ENCODE measurements at regions not wholly inside any gene's neighbourhood (a gene's known extent, or its start where the extent isn't known, plus 50 kb on each side); places are given as distances from the start of the nearest gene placed in this dataset.

DNA sequence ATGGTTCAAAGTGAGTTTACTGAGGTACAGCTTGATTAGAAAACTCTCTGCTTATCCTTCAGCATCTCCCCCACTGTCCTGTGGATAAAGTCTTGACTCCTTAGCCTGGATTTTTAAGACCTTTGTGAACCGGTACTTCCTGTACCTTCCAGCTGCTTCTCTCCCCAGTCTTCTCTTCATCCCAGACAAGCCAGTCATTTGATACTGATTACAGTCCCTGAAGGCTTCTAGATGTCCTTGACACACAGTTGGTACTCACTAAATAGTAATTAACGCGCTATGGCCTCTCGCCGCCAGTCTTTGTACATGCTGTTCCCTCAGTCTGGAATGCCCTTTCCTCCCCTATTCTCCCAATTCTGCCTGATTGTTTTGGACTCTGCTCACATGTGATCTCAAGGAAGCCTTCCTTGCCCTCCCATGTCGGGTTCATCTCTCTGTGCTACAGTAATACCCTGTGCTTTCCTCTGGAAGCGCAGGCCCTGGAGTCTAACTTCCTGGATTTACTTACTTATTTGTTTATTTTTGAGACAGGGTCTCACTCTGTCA is 50.6 kb upstream of the PTGR2 start:
- Mint-ChIP-seq H3K36me3 (no peaks in the 10 kb centered on the region), H3K4me3 (no peak overlapping the region), H3K27ac (no peak overlapping the region)

DNA sequence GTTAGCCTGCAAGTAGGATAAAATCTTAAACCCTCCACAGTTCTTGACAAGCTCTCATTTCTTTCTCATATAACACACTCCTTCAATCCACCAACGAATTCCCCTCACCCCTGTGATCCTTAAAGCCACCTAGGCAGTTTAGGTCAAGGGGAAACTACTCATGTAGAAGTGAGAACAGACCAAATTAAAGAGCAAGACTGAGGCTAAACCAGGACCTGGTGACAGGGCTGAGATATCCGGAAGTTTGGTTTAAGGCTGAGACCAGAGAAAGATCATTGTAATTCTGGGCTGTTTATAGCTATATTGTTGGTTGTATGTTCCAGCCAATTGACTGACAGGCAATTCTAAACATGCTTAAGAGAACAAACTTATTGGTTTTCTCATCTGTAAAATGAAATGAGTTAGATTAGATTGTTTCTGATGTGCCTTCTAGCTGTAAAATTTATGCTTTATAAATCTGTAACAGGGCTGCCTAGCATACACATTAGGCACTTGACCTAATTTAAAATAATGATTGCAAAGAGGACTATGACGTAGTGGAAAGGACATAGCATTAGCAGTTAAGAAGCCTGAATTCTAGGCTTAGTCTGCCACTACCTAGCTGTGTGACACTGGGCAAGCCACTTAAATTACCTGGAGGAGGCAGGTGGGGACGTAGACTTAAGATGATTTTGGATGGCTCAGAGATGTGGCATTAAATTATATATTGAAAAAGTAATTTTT is 53.9 kb upstream of the PTGR2 start:
- H3K4me3 Mint-ChIP-seq: no peak overlapping the region
- no peaks in the 10 kb centered on the region for H3K9me3 Mint-ChIP-seq (ENCODE audit: low read depth)
- no peaks in the 10 kb centered on the region for H3K4me1 Mint-ChIP-seq (ENCODE audit: low read depth)
- no peaks in the 10 kb centered on the region for H3K27me3 Mint-ChIP-seq
- H3K36me3 Mint-ChIP-seq: no peaks in the 10 kb centered on the region
- no peak overlapping the region for H3K27ac Mint-ChIP-seq

More for the DNA sequence above, 50.6 kb upstream of the PTGR2 start:
- no peaks in the 10 kb centered on the region for H3K4me1 Mint-ChIP-seq (ENCODE audit: low read depth)
- H3K9me3 Mint-ChIP-seq (ENCODE audit: low read depth): no peaks in the 10 kb centered on the region
- no peaks in the 10 kb centered on the region for H3K27me3 Mint-ChIP-seq

GRCh38 chr14:73796893-73797542 is 54.6 kb upstream of the PTGR2 start:
- H3K27ac Mint-ChIP-seq: no peak overlapping the region
- no peaks in the 10 kb centered on the region for H3K36me3 Mint-ChIP-seq
- no peak overlapping the region for H3K4me3 Mint-ChIP-seq
- H3K4me1 Mint-ChIP-seq (ENCODE audit: low read depth): no peaks in the 10 kb centered on the region
- H3K27me3 Mint-ChIP-seq: no peaks in the 10 kb centered on the region
- H3K9me3 Mint-ChIP-seq (ENCODE audit: low read depth): no peaks in the 10 kb centered on the region

DNA sequence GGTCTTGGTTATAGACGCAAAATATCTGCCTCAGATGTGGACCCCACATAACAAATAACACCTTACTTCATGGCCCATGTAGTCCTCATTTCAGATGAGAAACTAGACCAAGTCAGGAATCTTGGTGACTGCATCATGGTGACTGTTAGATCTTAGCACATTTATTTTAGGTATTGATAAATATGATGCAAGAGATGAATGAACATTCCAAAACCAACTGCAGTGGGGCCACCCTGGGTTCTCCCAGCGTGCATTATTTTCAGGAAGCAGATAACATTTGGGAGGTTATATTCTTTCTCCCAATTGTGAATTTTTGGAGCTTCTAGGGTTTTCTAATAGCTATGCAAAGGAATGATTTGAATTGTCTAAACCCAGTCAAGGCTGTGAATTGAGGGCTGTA is 55.2 kb upstream of the PTGR2 start:
- Mint-ChIP-seq H3K4me3 (no peak overlapping the region), H3K9me3 (ENCODE audit: low read depth) (no peaks in the 10 kb centered on the region), H3K36me3 (no peaks in the 10 kb centered on the region), H3K27ac (no peak overlapping the region), H3K4me1 (ENCODE audit: low read depth) (no peaks in the 10 kb centered on the region), H3K27me3 (no peaks in the 10 kb centered on the region)

- H3K27me3 Mint-ChIP-seq: no peaks in the 10 kb centered on the region
- H3K4me1 Mint-ChIP-seq (ENCODE audit: low read depth): no peaks in the 10 kb centered on the region
- no peaks in the 10 kb centered on the region for H3K9me3 Mint-ChIP-seq (ENCODE audit: low read depth)
- no peak overlapping the region for H3K27ac Mint-ChIP-seq
- no peak overlapping the region for H3K4me3 Mint-ChIP-seq
- H3K36me3 Mint-ChIP-seq: no peaks in the 10 kb centered on the region
Observed at GRCh38 chr14:73795974-73796373, 55.7 kb upstream of the PTGR2 start.

- no peak overlapping the region for H3K4me3 Mint-ChIP-seq
- no peaks in the 10 kb centered on the region for H3K27me3 Mint-ChIP-seq
- no peaks in the 10 kb centered on the region for H3K9me3 Mint-ChIP-seq (ENCODE audit: low read depth)
- no peak overlapping the region for H3K27ac Mint-ChIP-seq
- H3K36me3 Mint-ChIP-seq: no peaks in the 10 kb centered on the region
- no peaks in the 10 kb centered on the region for H3K4me1 Mint-ChIP-seq (ENCODE audit: low read depth)
Observed at GRCh38 chr14:73795466-73795865, 56.2 kb upstream of the PTGR2 start.

DNA sequence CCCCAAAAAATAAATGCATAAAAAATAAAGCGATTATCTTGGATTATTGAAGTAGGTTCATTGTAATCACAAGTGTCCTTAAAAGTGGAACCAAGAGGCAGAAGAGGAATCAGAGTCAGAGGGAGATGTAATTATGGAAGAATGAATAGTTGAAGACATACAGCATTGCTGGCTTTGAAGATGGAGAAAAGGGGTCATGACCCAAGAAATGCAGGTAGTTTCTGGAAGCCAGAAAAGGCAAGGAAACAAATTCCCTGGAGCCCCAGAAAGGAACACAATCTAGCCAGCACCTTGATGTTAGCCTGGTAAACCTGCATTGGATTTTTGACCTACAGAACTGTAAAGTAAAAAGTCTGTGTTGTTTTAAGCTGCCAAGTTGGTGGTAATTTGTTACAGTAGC is 57.5 kb upstream of the PTGR2 start:
- H3K4me1 Mint-ChIP-seq (ENCODE audit: low read depth): peaks cover 3% of the 10 kb centered on the region
- H3K27me3 Mint-ChIP-seq: no peaks in the 10 kb centered on the region
- no peaks in the 10 kb centered on the region for H3K9me3 Mint-ChIP-seq (ENCODE audit: low read depth)
- no peak overlapping the region for H3K27ac Mint-ChIP-seq
- H3K4me3 Mint-ChIP-seq: no peak overlapping the region
- no peaks in the 10 kb centered on the region for H3K36me3 Mint-ChIP-seq

GRCh38 chr14:73792481-73792880 is 59.1 kb upstream of the PTGR2 start:
- Mint-ChIP-seq H3K4me3 (no peak overlapping the region), H3K27ac (no peak overlapping the region)

GRCh38 chr14:73789989-73790581 is 61.5 kb upstream of the PTGR2 start:
- H3K4me3 Mint-ChIP-seq: no peak overlapping the region
- no peaks in the 10 kb centered on the region for H3K27me3 Mint-ChIP-seq
- peaks cover 33% of the 10 kb centered on the region for H3K4me1 Mint-ChIP-seq (ENCODE audit: low read depth)
- H3K27ac Mint-ChIP-seq: peak overlapping the region; percentile 46
- H3K36me3 Mint-ChIP-seq: no peaks in the 10 kb centered on the region
- H3K9me3 Mint-ChIP-seq (ENCODE audit: low read depth): no peaks in the 10 kb centered on the region

More at GRCh38 chr14:73792481-73792880, 59.1 kb upstream of the PTGR2 start:
- Mint-ChIP-seq H3K4me1 (ENCODE audit: low read depth) (peaks cover 20% of the 10 kb centered on the region), H3K27me3 (no peaks in the 10 kb centered on the region), H3K9me3 (ENCODE audit: low read depth) (no peaks in the 10 kb centered on the region), H3K36me3 (no peaks in the 10 kb centered on the region)

- Mint-ChIP-seq H3K36me3 (no peaks in the 10 kb centered on the region), H3K27ac (peak overlapping the region; percentile 98), H3K4me3 (peak overlapping the region; percentile 89), H3K4me1 (ENCODE audit: low read depth) (peaks cover 45% of the 10 kb centered on the region), H3K27me3 (no peaks in the 10 kb centered on the region), H3K9me3 (ENCODE audit: low read depth) (no peaks in the 10 kb centered on the region)
Observed at GRCh38 chr14:73788701-73789551, 62.7 kb upstream of the PTGR2 start.

GRCh38 chr14:73788317-73788598 is 63.4 kb upstream of the PTGR2 start:
- Mint-ChIP-seq H3K9me3 (ENCODE audit: low read depth) (no peaks in the 10 kb centered on the region), H3K27me3 (no peaks in the 10 kb centered on the region), H3K4me3 (peak overlapping the region; percentile 89), H3K27ac (peak overlapping the region; percentile 98), H3K4me1 (ENCODE audit: low read depth) (peaks cover 51% of the 10 kb centered on the region), H3K36me3 (no peaks in the 10 kb centered on the region)

DNA sequence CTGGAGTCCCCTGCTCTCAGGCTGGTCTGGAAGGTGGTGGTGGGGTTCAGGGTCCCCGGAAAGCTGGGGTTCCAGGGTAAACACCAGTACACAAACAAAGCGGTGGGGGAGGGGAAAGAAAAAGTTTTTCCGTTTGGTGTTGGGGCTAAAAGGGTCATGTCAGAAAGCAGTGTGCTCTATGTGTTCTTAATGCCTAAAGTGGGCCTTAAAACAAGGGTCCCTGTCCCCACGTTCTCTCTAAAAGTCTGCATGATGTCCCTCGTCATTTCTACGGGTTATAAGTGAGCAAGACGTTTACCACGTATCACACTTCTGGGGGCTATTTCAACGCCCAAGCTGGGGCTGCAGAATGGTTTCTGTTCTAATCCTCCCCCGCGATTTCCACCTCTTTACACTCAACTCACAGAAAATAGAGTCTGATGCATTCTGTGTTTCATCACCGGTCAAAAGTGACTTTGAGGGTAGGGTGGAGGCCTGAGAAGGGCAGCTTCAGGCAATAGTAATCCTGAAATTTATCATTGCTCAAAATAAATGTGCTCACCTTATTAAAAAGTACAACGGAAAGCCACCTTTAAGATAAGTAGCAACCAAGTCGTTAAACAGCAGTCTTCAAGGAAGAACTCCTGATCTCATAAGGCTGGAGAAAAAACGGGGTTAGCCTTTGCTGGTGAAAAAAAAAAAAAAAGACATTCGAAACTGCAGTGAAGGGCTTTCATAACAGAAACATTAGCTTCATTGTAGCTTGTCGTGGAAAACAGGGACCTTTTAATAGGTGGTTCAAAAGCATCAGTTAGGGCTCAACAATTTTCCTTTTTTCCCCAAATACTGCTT is 63.9 kb upstream of the PTGR2 start:
- H3K27me3 Mint-ChIP-seq: no peaks in the 10 kb centered on the region
- peak overlapping the region; percentile 89 for H3K4me3 Mint-ChIP-seq
- no peaks in the 10 kb centered on the region for H3K9me3 Mint-ChIP-seq (ENCODE audit: low read depth)
- peak overlapping the region; percentile 98 for H3K27ac Mint-ChIP-seq
- H3K4me1 Mint-ChIP-seq (ENCODE audit: low read depth): peaks cover 57% of the 10 kb centered on the region
- H3K36me3 Mint-ChIP-seq: no peaks in the 10 kb centered on the region

GRCh38 chr14:73786636-73787485 is 64.8 kb upstream of the PTGR2 start:
- Mint-ChIP-seq H3K27ac (peak overlapping the region; percentile 98), H3K4me3 (peak overlapping the region; percentile 95), H3K9me3 (ENCODE audit: low read depth) (no peaks in the 10 kb centered on the region), H3K36me3 (no peaks in the 10 kb centered on the region), H3K4me1 (ENCODE audit: low read depth) (peaks cover 61% of the 10 kb centered on the region), H3K27me3 (no peaks in the 10 kb centered on the region)

Data from activated naive CD8-positive, alpha-beta T cell (primary cell).